GM18909 (cell line): ENCODE measurements at regions not wholly inside any gene's neighbourhood (a gene's known extent, or its start where the extent isn't known, plus 50 kb on each side); places are given as distances from the start of the nearest gene placed in this dataset.

Source experiments
- ATAC-seq: cut with Tn5 transposase; IDR thresholded peaks from one replicate; pipeline ENCODE4 v1.9.1; 2021; ENCODE audit warnings: mild to moderate bottlenecking; ENCODE audit not compliant: unreplicated experiment, poor library complexity

- no peak for ATAC-seq
Observed at GRCh38 chr5:167987490-167988280, 303.8 kb upstream of the WWC1 start.

GRCh38 chr5:167992868-167993267, 298.6 kb upstream of the WWC1 start:
- ATAC-seq: no peak

DNA sequence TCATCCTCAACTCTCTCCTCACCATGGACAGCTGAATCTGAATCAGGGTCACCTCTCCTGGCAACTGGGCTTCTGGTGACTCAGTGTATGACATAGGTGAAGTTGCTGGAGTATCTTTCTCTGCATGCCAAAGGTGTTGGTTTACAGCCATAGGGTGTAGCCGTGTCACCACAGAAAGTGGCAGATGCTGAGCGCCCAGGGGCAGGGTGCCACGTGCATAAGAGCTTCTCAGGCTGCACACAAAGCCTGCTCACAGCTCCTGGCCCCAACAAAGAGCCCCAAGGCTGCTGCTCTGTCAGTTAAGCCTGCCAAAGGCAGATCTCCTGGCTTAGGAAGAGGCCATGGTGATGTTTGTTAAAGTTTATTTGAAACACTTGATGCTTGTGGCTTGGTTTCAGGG, 297.7 kb upstream of the WWC1 start:
- no peak for ATAC-seq

- ATAC-seq: no peak
Observed at GRCh38 chr5:167995844-167996425, 295.5 kb upstream of the WWC1 start.

DNA sequence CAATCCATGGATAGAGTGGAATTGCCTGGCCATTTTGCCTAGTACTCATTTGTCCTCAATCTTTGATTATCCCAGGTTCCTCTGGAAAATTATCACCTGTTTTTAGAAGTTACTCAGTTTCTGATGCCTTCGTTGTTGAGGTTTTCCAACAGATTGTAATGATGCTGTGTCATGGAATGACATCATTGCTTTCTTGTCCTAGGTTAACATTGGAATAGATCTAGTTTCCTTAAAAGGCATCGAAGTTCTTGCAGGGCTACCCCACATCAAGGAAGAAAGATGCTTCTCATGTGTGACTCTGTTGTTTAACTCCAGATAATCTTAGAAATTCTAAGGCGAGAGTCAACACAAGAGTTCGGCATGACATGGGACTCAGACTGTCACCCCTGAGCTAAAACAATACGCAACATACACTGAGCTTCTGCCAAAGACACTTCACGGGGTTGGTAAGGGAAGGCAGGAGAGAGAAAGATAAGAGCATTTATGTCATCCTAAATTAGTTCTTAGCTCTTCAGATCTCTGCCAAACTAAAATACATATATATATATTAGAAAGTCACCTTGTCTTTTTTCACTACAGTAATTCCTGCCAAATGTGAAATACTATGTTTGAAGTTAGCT, 293.2 kb upstream of the WWC1 start:
- ATAC-seq: no peak

DNA sequence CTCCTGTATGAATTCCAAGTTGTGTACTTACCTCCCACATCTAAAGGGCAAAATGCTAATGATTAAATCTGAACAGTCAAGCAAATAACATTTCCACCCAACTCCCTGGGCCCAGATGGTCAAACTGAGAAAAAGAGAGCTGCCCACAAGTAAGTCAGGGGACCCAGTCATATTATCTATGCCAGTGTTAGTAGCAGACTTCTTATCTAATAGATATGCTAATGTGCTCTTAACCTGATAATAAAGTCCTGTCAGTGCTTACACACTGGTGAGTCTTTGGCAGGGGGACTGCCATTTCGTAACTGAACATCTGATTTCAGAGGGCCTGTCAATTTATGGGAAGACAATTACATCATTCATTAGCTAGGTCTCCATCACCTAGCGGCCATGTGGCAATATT, 292.3 kb upstream of the WWC1 start:
- no peak for ATAC-seq

DNA sequence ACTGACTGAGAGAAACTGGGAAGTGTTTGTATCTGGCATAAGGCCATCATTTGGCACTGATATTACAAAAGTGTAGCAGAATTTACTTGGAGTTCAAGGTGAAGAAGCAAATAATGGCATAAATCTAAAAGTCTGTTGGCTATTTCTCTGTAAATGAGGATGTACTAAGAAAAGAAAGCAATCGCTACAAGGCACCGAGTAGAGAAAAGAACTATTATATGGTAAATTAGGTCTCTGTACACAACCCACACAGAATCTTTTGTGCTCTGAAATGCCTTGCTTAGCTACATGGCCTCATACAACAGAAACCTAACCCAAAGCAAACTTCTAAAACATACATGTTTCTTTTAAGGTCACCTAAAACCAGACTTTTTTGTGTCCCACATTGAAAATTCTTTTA, 290.1 kb upstream of the WWC1 start:
- no peak for ATAC-seq

DNA sequence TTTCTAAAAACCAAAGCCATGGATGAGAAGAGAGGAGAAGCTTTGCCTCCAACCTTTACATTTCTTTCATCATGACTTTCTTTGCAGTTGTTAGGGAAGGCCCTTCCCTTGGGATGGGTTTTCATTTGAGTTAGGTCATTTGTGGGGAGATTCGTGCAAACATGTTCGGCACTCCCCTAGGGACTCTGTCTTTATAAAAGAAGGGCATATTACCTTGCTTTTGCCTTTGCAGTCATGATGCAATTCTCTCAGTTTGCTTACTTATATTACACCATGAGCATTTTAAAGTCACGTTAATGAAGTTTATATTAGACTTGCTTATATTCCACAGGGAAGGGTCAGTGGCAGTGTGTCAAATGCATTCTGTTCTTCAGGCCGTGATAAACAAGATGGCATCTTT, 289.3 kb upstream of the WWC1 start:
- ATAC-seq: no peak

GRCh38 chr5:168005093-168005492, 286.4 kb upstream of the WWC1 start:
- no peak for ATAC-seq

- ATAC-seq: no peak
Observed at GRCh38 chr5:168005936-168006335, 285.5 kb upstream of the WWC1 start.

GRCh38 chr5:168006456-168007130, 284.9 kb upstream of the WWC1 start:
- ATAC-seq: no peak

DNA sequence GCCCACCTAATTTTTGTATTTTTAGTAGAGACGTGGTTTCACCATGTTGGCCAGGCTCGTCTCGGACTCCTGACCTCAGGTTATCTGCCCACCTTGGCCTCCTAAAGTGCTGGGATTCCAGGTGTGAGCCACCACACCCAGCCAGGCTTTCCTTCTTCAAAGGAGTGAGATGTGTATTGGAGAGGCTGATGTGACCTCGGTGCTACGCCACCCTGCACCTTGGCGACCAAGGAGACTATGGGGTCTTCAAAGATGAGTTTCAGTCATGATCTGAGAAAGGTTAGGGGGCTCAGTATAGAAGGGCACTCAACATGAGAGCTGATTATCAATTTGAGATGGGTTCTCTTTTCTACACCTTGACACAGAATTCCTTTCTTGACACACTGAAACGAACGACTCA, 284.2 kb upstream of the WWC1 start:
- no peak for ATAC-seq

DNA sequence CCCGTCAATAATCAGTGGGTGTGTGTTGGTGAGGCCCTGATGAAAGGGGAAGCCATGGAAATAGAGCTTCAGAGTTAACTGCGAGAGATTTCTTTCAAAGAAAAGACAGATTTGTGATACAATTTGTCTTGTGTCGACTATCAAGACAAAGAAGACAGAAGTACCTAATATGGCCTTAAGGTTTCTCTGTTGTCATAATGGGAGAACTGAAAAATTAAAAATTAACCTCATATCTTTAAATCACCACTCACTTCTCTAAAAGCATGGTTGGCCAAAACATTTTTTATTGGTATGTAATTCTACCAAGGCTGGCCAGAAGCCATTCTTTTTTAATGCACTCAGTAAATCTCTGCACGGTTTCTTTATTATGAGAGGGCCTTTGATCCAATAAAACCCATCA, 282.9 kb upstream of the WWC1 start:
- peak; percentile 48 for ATAC-seq

GRCh38 chr5:168011096-168011495, 280.3 kb upstream of the WWC1 start:
- no peak for ATAC-seq

DNA sequence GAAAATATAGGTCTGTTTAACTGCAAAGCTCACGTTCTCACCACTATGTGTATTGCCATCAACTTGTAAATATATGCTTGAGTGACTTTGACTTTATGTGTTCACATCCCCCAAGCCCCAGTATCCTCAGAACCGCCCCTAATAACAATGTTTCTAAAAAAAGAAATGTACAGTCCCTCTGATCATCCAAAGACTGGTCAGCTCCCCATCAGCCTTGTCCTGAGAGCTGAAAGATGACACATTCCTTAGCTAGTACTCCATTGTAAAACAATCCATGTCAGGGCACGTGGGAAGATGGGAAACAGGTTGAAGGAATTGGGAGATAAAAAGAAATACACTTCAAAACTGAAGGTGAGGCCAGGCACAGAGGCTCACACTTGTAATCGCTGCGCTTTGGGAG, 279.4 kb upstream of the WWC1 start:
- no peak for ATAC-seq

DNA sequence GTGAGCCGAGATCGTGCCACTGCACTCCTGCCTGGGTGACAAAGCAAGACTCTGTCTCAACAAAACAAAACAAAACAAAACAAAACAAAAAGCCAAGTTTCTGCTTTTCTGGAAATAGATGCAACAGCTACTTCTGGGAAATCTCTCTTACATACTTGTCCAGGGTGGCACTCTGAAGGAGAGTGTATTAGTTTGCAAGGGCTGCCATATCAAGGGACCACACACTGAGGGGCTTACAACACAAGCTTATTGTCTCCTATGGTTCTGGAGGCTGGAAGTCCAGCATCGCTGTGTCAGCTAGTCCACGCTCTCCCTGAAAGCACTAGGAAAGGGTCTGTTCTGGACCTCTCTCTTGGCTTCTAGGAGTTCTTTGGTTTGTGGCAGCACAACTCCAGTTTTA, 277.9 kb upstream of the WWC1 start:
- ATAC-seq: no peak

DNA sequence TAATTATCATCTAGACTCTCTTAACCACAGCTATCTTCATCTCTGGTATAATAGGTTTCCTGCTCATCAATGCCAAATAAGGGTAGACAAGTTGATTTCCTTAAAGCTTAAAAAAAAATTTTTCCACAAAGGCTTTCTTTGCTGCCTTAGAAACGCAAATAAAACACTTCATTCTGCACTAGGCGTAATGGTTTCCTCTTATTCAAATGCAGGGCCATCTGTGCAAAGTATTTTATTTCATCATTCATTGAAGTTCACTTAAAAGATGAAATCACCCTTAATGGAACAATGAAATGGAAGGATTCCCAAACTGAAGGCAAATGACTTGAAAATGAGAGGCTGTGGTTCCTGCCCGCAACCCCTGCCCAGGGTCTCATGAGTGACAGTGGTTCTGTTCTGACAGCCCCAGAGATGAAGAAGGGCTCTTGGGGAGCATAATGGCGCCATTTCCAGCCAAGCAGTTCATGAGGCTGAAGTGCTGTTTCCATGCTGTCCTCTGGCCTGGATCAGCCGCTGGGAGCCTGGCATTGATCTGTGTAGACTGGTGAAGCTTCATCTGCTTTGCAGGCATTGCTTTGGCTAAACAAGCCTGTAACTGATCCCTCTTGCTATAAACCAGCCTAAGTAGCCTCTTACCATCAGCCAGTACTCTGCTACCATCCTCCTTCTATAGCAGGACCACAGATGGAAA, 276.9 kb upstream of the WWC1 start:
- no peak for ATAC-seq

DNA sequence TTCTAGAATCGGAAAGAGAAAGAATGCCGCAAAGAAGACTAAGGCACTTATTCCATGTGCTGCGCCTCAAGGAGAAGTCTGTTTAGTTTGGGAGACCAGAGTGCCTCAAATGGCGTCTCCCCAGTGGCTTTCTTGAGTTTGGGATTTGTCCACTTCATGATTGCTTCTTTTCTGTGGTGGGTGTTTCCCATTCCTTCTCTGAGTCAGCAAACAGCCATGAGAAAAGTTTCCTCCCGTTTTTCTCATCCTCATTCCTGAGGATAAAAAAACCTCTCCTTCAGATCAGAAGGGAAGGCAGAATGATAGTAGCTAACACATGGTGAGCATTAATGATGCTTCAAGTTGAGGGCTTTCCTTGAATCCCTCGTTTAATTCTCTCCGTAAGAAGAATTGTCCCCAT, 275.9 kb upstream of the WWC1 start:
- no peak for ATAC-seq

- no peak for ATAC-seq
Observed at GRCh38 chr5:168017313-168017712, 274.1 kb upstream of the WWC1 start.

DNA sequence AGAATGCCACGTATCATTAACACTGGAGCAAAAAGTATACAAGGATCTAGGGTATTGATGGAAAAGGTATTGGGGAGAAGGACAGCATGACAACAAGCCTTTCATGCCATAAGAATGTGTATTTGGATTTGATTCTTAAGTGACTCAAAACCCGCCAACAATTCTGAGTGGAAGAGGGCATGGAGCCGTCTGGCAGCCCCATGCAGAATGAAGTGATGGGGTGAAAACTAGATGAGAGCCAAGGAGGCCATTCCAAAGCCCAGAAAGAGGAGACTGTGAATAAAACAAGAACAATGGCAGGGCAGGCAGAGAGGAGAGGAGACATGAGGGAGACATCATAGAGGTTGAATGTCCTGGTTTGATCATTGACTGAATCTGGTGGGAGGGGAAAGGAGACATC, 272.3 kb upstream of the WWC1 start:
- no peak for ATAC-seq
